ENCODE measurements at regions not wholly inside any gene's neighbourhood (a gene's known extent, or its start where the extent isn't known, plus 50 kb on each side); places are given as distances from the start of the nearest gene placed in this dataset.

GRCh38 chr3:73805435-73805834 is 180.7 kb upstream of the PDZRN3 start:
- Histone ChIP-seq H3K36me3 (ENCODE audit: control insufficient read depth, insufficient read depth, low read length) (no peaks in the 10 kb centered on the region), H3K27me3 (ENCODE audit: control insufficient read depth, insufficient read depth, low read length) (no peaks in the 10 kb centered on the region), H3K4me3 (ENCODE audit: low read depth, low read length) (no peak overlapping the region)
- DNase-seq (ENCODE audit: low read depth): no peak
- no peak for FAIRE-seq
- no peak for TF ChIP-seq CTCF (IDR thresholded peaks at IDR 0.05; ENCODE audit: insufficient read depth, low read length, severe bottlenecking)

- H3K27me3 ChIP-seq (ENCODE audit: control insufficient read depth, insufficient read depth, low read length): no peaks in the 10 kb centered on the region
- no peaks in the 10 kb centered on the region for H3K36me3 ChIP-seq (ENCODE audit: control insufficient read depth, insufficient read depth, low read length)
- FAIRE-seq: no peak
- H3K4me3 ChIP-seq (ENCODE audit: low read depth, low read length): no peak overlapping the region
- TF ChIP-seq CTCF (IDR thresholded peaks at IDR 0.05; ENCODE audit: insufficient read depth, low read length, severe bottlenecking): no peak
- DNase-seq (ENCODE audit: low read depth): no peak
Measured at GRCh38 chr3:73804204-73804603, 179.5 kb upstream of the PDZRN3 start.

- Histone ChIP-seq H3K36me3 (ENCODE audit: control insufficient read depth, insufficient read depth, low read length) (no peaks in the 10 kb centered on the region), H3K4me3 (ENCODE audit: low read depth, low read length) (no peak overlapping the region), H3K27me3 (ENCODE audit: control insufficient read depth, insufficient read depth, low read length) (no peaks in the 10 kb centered on the region)
- no peak for FAIRE-seq
- TF ChIP-seq CTCF (IDR thresholded peaks at IDR 0.05; ENCODE audit: insufficient read depth, low read length, severe bottlenecking): no peak
- no peak for DNase-seq (ENCODE audit: low read depth)
Measured at GRCh38 chr3:73801444-73801843, 176.7 kb upstream of the PDZRN3 start.

- no peak overlapping the region for H3K4me3 ChIP-seq (ENCODE audit: low read depth, low read length)
- TF ChIP-seq CTCF (IDR thresholded peaks at IDR 0.05; ENCODE audit: insufficient read depth, low read length, severe bottlenecking): no peak
- no peak for DNase-seq (ENCODE audit: low read depth)
- no peaks in the 10 kb centered on the region for H3K27me3 ChIP-seq (ENCODE audit: control insufficient read depth, insufficient read depth, low read length)
- no peak for FAIRE-seq
- H3K36me3 ChIP-seq (ENCODE audit: control insufficient read depth, insufficient read depth, low read length): no peaks in the 10 kb centered on the region
Measured at GRCh38 chr3:73797311-73797710, 172.6 kb upstream of the PDZRN3 start.

GRCh38 chr3:73796382-73796781 is 171.6 kb upstream of the PDZRN3 start:
- no peaks in the 10 kb centered on the region for H3K36me3 ChIP-seq (ENCODE audit: control insufficient read depth, insufficient read depth, low read length)
- no peaks in the 10 kb centered on the region for H3K27me3 ChIP-seq (ENCODE audit: control insufficient read depth, insufficient read depth, low read length)
- H3K4me3 ChIP-seq (ENCODE audit: low read depth, low read length): no peak overlapping the region
- DNase-seq (ENCODE audit: low read depth) (no peak), FAIRE-seq (no peak)
- no peak for TF ChIP-seq CTCF (IDR thresholded peaks at IDR 0.05; ENCODE audit: insufficient read depth, low read length, severe bottlenecking)

GRCh38 chr3:73791356-73791755 is 166.6 kb upstream of the PDZRN3 start:
- H3K4me3 ChIP-seq (ENCODE audit: low read depth, low read length): no peak overlapping the region
- H3K27me3 ChIP-seq (ENCODE audit: control insufficient read depth, insufficient read depth, low read length): no peaks in the 10 kb centered on the region
- DNase-seq (ENCODE audit: low read depth) (no peak), FAIRE-seq (no peak)
- TF ChIP-seq CTCF (IDR thresholded peaks at IDR 0.05; ENCODE audit: insufficient read depth, low read length, severe bottlenecking): no peak
- no peaks in the 10 kb centered on the region for H3K36me3 ChIP-seq (ENCODE audit: control insufficient read depth, insufficient read depth, low read length)
